ENCODE measurements at regions not wholly inside any gene's neighbourhood (a gene's known extent, or its start where the extent isn't known, plus 50 kb on each side); places are given as distances from the start of the nearest gene placed in this dataset.

DNA sequence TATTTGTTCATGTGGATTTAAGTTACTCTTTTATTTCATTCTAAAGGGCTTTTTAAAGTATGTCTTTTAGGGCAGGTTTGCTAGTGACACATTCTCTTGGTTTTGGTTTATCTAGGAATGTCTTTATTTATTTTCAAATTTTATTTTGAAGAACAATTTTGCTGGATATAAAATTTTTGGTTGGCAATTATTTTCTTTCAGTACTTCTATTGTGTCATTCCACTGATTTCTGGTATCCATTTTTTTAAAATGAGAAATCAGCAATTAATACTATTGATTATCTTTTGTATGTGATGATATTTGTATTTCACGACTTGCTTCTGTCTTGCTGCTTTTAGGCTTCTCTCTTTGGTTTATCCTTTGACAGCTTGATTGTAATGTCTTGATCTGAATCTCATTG is 756.3 kb downstream of the INHBA start:
- Histone ChIP-seq H3K23me2 (ENCODE audit: low read depth, low read length) (no peaks in the 10 kb centered on the region), H3K4me2 (ENCODE audit: insufficient read depth in 1 of 2, low read depth in 2 of 2, low read length in 2 of 2) (no peak overlapping the region), H2BK120ac (replicated peaks; ENCODE audit: low read depth, low read length) (no peak overlapping the region), H2BK12ac (ENCODE audit: low read depth, low read length) (no peak overlapping the region), H3K56ac (replicated peaks; ENCODE audit: insufficient read length, low read depth, low read length) (no peak overlapping the region), H4K8ac (ENCODE audit: extremely low read depth, insufficient read depth, low read length) (no peak overlapping the region), H3K14ac (ENCODE audit: insufficient read length) (no peak overlapping the region), H2BK20ac (ENCODE audit: low read length) (no peak overlapping the region), H3K79me2 (ENCODE audit: control insufficient read depth in 1 of 2, insufficient read depth in 2 of 2, low read length in 2 of 2) (no peaks in the 10 kb centered on the region), H2AK5ac (ENCODE audit: low read depth, low read length) (no peak overlapping the region), H3K27ac (ENCODE audit: low read depth, low read length) (no peak overlapping the region), H4K20me1 (replicated peaks in 1 of 2; ENCODE audit: control insufficient read depth in 1 of 2, insufficient read depth in 2 of 2, low read length in 2 of 2) (no peaks in the 10 kb centered on the region), H3K36me3 (ENCODE audit: control insufficient read depth in 2 of 4, insufficient read depth in 4 of 4, low read length in 3 of 4) (no peaks in the 10 kb centered on the region), H3K18ac (ENCODE audit: extremely low read depth, low read length) (no peak overlapping the region), H3K9me3 (ENCODE audit: insufficient read depth in 2 of 2, low read depth in 1 of 2, low read length in 1 of 2) (peaks cover 0 to 10% of the 10 kb centered on the region in 2 experiments; a peak in 1 of 4 replicates), H3K9ac (replicated peaks in 1 of 4; ENCODE audit: extremely low read depth in 1 of 4, low read depth in 3 of 4, low read length in 3 of 4) (no peak overlapping the region), H4K91ac (replicated peaks; ENCODE audit: insufficient read length, low read length) (no peak overlapping the region), H3K27me3 (replicated peaks in 1 of 4; ENCODE audit: control insufficient read depth in 3 of 4, extremely low read depth in 1 of 4, insufficient read depth in 3 of 4, low read length in 3 of 4) (no peaks in the 10 kb centered on the region), H4K5ac (ENCODE audit: insufficient read length, low read depth, low read length) (no peak overlapping the region), H3K23ac (ENCODE audit: insufficient read length) (no peak overlapping the region), H3K79me1 (ENCODE audit: low read depth, low read length) (no peaks in the 10 kb centered on the region), H2AFZ (ENCODE audit: low read length) (no peak overlapping the region), H3K4ac (replicated peaks; ENCODE audit: insufficient read length, low read depth, low read length) (no peak overlapping the region), H3K4me3 (ENCODE audit: extremely low read depth in 1 of 4, insufficient read depth in 2 of 4, low read depth in 3 of 4, low read length in 4 of 4) (no peak overlapping the region), H2BK5ac (ENCODE audit: low read depth, low read length) (no peak overlapping the region), H2BK15ac (ENCODE audit: low read length) (no peak overlapping the region), H3K4me1 (replicated peaks in 1 of 4; ENCODE audit: control insufficient read depth in 3 of 4, insufficient read depth in 4 of 4, low read length in 3 of 4) (no peaks in the 10 kb centered on the region)
- DNase-seq (ENCODE audit: low read depth in 1 of 2, low spot score in 2 of 2) (no peak), FAIRE-seq (no peak)
- ChIA-PET CTCF (ENCODE audit: partially characterized antibody) (no interaction called here), POLR2A (ENCODE audit: partially characterized antibody) (no interaction called here)
- 96% methylated on average over 1 of the region's 1 CpG; no CpG with 5 or more reads in 1 of the 2 experiments for WGBS, 2 experiments (ENCODE audit: extremely low coverage in 1 of 2, insufficient coverage in 1 of 2, insufficient read length in 1 of 2, insufficient replicate concordance in 2 of 2, low coverage in 1 of 2, low lambda C conversion rate in 2 of 2, missing lambda C conversion rate in 1 of 2)
- TF ChIP-seq NANOG (IDR thresholded peaks at IDR 0.05; ENCODE audit: insufficient read depth, low read depth, low read length, poor library complexity, severe bottlenecking) (no peak), PHF8 (conservative IDR thresholded peaks at IDR 0.05; ENCODE audit: low read depth, low read length) (no peak), GTF2F1 (IDR thresholded peaks at IDR 0.05; ENCODE audit: borderline replicate concordance, low read depth, low read length) (no peak), RNF2 (IDR thresholded peaks at IDR 0.05; ENCODE audit: borderline replicate concordance, low read depth, low read length, missing control alignments, poor library complexity, severe bottlenecking) (no peak), POLR2AphosphoS5 (IDR thresholded peaks at IDR 0.05; ENCODE audit: low read depth, low read length) (no peak), TAF1 (IDR thresholded peaks at IDR 0.05; ENCODE audit: low read depth, low read length) (no peak), CHD1 (IDR thresholded peaks at IDR 0.05; ENCODE audit: low read depth, low read length) (no peak), RFX5 (IDR thresholded peaks at IDR 0.05; ENCODE audit: borderline replicate concordance, low read depth, low read length) (no peak), BRCA1 (IDR thresholded peaks at IDR 0.05; ENCODE audit: low read depth, low read length) (no peak), RAD21 (IDR thresholded peaks at IDR 0.05 in 1 of 2, conservative IDR thresholded peaks at IDR 0.05 in 1 of 2; ENCODE audit: low read depth in 2 of 2, low read length in 2 of 2) (no peak)
- TF ChIP-seq, protein P1, sequence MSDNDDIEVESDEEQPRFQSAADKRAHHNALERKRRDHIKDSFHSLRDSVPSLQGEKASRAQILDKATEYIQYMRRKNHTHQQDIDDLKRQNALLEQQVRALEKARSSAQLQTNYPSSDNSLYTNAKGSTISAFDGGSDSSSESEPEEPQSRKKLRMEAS (IDR thresholded peaks at IDR 0.05): no peak
